GM19023 (cell line): ENCODE measurements at regions not wholly inside any gene's neighbourhood (a gene's known extent, or its start where the extent isn't known, plus 50 kb on each side); places are given as distances from the start of the nearest gene placed in this dataset.
"Not testable (repeated sequence)": the region's sequence is repeated elsewhere in the genome, so short reads cannot be mapped to it uniquely, and the experiment has no call there.

ENCODE experiments used
- ATAC-seq: cut with Tn5 transposase; IDR thresholded peaks from one replicate; pipeline ENCODE4 v1.9.1; 2021; ENCODE audit warnings: mild to moderate bottlenecking, moderate library complexity; ENCODE audit not compliant: unreplicated experiment

DNA sequence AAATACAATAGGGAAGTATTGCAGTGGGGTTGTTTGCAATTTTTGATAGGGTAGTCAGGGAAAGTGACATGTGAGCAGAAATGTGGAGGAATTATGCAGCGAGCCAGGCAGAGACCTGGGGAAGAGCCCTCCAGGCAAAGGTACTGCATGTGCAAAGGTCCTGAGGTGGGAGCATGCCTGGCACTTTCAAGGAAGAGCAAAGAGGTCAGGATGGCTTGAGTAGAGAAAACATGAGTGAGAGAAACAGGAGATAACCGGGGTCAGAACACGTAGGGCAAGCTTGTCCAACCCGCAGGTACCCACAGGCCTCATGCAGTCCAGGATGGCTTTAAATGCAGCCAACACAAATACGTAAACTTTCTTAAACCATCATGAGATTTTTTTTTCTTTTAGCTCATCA, 71.0 kb downstream of the COQ2 start:
- ATAC-seq = no peak

DNA sequence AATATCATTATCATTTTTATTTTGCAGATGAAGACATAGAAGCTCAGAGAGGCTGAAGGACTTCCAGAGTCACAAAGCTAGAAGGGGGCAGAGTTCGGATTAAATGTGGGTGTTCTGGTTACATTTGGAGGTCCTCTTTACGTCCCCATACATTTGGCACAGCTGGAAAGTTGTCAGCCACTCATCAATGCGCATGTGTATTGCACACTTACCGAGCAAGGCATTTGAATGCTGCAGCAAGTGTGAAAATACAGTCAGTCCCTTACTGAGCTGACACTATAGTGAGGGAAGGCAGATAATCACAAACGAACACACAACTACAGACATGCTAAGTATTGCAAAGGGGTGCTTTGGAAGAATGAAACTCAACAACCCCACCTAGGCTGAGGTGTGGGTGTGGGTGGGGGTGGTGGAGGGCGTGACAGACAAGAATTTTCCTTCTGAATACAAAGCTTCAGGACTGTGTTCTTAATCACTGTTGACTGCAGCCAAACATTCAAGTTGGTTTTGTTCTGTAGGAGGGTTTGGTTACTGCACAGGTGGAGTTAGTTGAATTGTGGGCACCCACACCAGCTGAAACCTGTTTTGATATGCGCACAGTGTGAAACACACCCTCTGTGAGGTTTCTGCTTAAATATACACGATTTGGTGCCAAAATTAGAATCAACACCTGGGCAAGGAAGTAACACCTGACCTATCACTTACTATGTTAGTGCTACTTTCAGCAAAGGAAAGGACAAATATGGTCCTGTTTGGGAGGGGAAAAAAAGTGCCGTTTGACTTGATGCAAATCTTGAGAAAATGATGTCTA, 72.4 kb downstream of the COQ2 start:
- peak; percentile 80 for ATAC-seq

DNA sequence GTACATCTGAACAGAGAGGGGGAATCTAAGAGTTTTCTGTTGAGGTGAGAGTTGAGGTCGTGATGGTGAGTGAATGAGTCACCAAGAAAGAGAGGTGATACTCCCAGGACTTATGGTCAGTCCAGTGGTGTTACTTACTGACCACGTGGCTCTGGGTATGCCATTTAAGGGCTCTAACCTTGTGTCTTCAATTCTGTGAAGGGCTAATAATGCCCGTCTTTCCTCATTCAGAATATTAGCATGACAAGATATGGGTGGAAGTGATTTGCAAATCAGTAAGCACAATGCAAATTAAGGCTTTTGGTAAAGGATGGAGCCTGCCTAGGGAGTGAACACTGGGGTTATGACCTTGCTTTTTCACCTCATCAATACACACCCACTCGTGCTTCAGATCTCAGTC, 75.2 kb downstream of the COQ2 start:
- ATAC-seq = no peak

DNA sequence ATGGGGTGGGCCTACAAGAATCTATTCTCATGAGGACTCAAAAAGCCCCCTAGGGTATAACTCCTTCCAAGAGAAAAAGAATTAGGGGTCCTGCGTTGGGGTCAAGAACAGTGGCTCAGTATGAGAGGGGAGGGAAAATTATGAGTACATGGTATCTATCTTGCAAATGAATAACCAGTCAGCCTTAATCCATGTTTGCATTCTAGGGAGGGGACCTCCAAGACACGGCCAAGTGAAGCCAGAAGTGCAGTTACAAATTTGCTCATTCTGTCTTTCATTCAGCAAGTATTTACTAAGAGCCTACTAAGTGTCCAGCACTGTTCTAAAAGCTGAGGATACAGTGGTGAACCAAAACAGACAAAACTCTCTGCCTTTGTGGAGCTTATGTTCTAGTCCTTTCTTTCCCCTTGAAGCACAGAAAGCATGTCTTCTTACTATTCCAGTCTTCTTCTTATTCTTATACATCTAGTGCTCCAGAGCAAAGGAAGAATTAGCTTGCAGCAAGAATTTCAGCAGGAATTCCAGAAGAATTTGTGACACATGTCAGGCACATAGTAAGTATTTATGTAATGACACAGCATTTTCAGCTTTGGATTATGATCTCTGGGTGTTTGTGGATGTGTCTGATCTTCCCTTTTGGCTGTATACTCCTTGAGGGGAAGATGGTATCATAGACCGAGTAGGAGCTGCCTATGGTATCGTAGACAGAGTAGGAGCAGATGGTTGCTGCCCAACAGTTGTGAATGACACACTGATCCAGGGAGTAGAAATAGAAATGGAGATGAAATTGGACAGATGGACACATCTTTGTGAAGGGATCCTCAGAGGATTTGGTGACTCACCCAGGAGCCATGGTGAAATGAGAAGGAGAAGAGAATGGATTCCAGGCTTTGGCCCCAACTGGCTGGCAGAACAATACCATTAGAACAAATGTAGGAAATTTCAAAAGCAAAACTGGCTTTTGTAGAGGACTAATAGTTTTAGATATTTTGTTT, 75.9 kb downstream of the COQ2 start:
- ATAC-seq = no peak

DNA sequence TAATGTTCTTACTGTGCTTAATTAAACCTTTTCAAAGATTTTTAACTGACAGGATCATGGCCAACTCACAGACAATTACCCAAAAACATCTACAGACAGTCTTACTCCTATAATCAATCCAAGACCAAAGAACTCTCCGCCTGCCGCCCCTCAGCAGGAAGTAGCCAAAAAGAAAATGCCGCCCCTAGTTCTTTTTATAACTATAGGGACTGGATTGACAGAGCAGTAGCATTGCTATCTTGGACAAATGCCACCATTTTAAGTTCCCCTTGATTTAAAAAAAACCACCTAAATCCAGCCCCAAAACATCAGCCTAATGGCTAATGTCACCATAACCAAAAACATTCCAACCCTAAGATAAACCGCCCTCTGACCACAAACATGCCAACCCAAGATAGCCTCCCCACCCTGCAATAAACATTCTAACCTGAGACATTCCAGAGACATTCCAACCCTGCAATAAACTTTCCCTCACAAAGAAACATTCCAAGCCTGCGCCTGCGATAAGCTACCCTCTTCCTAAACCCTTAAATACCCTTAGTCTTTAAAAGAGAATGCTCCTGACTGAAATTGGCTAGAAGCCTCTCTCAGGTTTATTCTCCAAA, 77.0 kb downstream of the COQ2 start:
- ATAC-seq = no peak

DNA sequence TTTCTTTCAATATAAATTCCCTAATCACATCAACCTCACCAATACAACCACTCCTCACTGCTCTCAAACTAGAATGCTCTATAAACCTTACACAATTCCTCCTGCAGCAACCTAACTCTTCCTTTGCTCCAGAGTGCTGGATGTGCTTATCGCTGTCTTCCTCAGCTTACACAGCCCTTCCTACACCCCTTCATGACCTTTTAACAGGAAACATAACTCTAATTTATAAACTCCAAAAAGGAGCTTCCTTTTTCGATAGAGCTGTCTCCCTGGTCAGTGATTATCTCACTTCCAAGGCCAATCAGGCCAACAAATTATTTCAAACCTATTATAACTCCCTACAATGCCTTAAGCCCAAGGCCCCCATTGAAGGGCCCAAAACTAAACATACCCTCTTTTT, 78.8 kb downstream of the COQ2 start:
- no peak for ATAC-seq

DNA sequence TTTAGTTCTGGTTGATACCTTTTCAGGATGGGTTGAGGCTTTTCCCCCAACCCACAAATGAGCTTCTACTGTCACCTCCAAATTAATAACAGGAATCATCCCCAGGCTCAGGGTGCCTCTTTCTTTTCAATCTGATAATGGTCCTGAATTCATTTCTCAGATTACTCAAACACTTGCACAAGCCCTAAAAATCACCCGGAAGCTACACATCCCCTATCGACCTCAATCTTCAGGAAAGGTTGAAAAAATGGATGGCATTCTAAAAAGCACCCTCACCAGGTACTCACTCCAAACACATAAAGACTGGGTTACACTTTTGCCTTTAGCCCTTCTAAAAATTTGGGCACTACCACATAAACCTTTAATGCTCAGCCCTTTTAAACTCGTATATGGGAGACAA, 79.9 kb downstream of the COQ2 start:
- ATAC-seq = no peak

DNA sequence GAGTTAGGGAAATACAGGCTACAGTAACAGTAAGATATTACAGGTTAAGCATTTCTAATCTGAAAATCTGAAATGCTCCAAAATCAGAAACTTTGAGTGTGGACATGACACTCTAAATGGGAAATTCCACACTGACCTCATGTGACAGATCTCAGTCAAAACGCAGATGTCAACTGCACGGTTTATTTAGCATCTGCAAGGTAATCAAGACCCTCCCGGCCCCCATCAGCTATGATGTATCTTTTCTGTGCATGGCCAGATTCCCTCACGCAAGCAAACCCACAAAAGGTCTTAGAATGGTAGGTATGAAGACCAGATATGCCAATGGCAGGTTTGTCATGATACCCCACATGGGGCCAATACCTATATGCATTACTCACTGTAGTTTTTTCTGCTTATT, 82.8 kb downstream of the COQ2 start:
- no peak for ATAC-seq

DNA sequence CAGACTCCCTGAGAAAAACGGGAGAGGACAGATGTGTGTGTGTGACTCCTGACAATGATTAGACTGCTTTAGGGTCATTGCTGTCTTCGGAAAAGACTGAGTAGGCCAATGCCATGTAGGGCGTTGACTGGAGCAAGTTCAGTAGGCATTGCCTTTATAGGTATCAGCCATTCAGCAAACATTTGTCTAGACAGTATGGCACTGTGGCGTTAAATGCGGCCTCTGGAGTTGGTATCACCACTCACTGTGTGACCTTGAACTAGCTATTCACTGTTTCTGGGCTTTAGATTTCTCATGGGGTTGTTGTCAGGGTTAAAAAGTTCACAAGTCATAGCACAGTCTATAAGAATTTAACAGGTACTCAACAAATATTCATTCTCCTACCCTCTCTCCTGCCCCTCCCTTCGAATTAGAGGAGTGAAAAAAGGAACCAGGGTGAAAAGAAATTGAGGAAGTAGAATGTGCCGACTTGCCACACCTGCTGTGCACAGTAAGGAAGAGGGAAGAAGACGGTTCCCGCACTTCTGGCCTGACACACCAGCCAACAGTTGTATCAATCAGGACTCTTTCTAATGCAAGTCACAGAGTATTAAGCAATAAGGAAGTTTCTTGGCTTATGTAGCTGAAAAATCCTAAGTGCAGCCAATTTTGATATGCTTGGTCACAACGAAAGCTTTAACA, 83.2 kb upstream of the PLAC8 start:
- ATAC-seq = no peak

DNA sequence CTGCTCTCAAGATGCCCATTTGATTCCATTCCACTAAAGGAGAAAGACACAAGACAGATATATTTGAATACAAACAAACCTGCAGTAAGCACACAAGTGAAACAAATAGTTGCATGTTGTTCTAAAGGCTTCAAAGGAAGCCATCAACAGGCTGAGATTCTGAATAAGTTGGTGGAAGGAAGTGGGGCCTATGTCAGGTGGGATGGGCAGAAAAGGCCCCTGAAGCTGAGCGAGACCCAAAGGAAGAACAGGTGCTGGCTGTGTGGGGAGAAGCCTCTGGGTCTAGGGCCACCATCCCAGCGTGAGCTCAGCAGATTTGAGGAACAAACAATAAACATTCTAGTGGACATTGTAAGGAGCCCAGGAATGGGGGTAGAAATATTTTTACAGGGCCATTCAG, 82.4 kb upstream of the PLAC8 start:
- ATAC-seq = no peak

DNA sequence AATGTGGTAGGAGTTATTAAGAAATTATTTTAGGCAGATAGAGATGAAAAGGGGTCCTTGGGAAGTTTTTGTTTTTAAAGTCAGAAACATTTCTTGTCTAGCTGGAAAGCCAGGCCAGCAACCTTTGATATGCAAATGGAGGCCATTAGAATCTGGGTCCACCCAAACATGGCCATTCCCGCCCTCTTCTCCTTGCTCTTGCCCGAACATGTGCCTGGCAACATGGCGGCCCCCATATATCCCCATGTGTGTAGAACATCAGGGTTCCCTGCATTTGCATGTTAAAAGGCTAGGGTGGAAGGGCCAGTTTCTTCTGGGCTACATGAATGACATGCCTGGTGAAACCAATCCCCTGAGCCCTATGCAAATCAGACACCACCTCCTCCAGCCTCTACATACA, 80.7 kb upstream of the PLAC8 start:
- ATAC-seq = no peak

DNA sequence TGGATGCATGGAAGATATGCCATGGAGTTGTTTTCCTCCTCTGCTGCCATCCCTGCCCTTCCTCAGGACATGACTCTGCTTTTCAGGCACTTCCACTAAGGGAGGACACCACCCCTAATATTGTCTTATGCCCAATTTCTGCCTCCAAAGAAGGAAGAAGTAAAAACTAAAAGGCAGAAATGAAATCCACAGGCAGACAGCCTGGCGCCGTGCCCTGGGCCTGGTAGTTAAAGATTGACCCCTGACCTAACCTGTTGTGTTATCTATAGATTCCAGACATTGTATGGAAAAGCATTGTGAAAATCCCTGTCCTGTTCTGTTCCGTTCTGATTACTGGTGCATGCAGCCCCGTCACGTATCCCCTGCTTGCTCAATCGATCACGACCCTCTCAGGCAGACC, 80.1 kb upstream of the PLAC8 start:
- ATAC-seq = not testable (repeated sequence)

DNA sequence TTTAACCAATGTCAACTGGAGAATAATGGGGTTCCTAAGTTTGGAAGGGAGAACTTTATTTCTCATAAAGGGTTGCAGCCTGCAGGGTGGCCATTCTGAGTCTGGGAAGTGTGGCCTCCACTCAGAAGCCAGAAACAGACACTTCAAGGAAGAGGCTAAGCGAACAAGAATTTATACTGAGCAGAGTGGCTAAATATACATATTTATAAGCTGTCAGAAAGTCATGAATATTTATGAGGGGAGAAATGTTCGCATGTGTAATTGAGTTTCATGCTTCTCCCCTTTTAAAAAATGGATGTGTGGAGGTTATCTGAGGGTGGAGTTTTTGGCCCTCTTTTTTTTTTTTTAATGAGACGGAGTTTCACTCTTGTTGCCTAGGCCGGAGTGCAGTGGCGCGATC, 78.1 kb upstream of the PLAC8 start:
- ATAC-seq = no peak

DNA sequence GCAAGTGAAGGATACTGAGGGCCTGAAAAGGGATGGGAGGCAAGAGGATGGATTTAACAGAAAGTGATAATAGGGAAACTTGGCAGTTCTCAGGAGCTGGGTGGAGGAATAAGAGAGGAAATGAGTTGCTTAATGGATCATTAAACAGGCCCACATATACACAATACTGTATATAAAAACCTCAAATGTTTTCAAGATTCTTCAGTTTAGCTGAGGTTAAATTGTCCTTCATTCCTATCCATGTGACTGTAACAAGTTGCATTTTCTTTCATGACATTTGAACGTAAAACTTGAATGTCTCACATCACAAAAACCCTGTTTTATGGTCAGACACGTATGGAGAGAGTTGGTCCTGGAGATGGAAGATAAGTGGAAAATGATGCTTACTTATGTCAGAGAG, 76.5 kb upstream of the PLAC8 start:
- ATAC-seq = no peak

DNA sequence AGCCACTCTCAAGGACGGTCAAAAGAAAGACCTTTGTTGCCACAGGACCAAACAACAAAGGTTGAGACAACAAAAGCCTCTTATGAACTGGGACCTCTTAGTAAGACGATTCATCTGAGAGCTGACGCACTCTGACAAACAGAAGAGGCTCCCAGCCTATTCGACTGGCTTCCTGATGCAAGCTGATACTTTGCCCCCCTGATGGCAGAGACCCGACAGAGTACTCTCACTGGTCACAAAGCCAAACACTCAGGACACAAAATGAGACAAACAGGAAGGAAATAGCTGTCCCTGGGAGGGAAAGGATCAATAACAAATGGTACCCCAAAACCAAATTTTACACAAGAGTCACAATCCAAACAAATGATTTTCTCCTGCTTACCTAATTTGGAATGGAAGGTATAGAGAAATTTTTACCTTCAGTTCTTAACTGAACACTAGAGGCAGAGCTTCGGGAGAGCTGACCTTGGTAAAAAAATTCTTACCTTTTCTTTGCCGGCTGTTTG, 75.2 kb upstream of the PLAC8 start:
- ATAC-seq = no peak

DNA sequence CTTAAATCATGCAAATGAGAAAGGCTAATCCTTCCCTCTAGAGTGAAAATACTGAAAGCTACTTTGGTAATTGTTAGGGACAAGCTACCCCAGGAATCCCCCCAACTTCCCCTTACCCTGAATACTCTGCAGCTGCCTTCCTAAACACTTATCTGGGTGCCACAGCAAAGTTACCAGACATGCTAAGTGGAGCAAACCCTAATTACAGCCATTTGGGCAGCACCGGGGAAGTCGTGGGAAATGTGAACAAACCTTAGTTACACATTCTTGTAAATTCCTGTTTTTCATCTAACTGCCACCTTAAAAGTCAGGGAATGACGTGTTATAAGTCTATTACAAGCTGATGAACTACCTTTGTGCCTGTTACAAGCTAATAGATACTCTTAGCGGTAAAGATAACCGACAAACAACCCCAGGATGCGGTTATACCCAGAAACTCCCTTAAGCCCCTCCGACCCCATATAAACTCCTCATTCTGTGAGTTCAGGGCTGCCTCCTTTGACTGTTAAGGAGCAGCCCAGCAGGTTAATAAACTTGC, 66.0 kb upstream of the PLAC8 start:
- ATAC-seq = peak; percentile 62

DNA sequence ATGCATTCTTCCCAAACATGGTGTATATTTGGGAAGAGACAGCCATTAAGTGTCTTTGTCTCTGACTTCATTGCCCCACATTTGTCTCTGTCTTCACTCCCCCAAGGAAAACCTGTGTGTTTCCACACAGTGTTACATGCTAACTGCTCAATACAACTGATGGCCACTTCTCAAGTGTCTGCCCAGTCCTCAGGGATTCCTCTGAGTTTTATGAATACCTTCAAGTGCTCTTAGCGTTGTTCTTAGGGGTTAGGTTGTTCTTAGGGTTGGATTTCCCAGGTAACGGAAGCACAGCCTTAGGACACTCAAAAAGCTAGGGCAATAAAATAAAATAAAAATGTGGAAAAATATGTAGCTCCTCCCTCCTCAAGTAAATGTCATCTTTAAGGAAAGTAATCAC, 64.7 kb upstream of the PLAC8 start:
- no peak for ATAC-seq

DNA sequence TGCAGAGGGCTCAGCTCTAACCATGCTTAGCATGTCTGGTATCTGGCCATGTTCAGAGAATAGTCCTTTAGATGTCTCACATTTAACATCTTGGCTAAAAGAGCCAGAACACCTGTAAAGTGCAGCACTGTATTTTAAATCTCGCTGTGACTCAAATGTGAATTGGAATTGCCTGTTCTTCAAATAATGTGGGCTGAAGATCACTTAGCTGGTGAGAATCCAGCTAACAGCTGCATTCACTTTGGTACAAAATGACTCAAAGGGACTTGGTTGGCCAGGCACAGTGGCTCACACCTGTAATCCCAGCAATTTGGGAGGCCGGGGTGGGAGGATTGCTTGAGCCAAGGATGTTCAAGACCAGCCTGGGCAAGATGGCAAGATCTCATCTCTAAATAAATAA, 63.5 kb upstream of the PLAC8 start:
- no peak for ATAC-seq

DNA sequence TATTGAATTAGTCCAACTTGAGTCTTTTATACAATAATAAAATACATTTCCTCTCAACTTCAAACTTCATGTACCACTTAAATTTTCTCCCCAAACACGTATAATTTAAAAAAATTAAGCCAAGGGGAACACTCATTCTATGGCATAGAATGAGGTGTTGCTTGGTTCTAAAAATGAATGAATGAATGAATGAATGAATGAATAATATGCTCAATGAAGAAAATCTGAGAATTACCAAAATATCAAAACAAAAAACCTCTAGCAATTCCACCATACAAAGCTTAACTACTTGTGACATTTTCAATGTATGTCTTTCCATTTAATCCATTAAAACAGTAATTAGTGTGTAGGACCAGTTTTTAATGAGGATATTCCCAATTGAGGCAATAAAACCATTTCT, 62.7 kb upstream of the PLAC8 start:
- ATAC-seq = no peak

DNA sequence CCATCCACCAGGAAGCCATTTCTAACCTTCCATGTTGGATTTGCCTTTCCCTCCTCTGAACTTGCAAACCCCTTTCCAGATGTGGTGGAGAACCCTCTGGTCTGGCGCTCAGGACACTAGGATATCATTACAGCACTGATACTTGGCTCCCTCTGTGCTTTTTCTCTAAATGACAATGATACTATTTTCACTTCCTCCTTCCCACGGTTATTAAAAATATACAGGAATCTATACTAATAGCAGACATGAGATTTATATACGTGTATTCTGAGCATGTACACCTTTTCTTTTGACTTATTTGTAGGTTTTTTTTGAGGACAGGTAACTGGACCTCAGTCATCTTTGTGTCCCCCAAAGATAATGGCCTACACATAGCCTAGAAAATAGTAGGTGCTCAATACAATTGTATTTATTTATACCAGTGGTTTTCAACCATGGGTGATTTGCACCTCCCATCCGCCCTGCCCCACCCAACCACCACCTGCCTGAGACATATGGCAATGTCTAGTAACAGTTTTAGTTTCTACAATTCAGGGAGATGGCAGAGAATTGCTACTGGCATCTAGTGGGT, 60.4 kb upstream of the PLAC8 start:
- ATAC-seq = peak; percentile 50
